SKM-1 (cell line): ENCODE measurements at regions not wholly inside any gene's neighbourhood (a gene's known extent, or its start where the extent isn't known, plus 50 kb on each side); places are given as distances from the start of the nearest gene placed in this dataset.
"Not testable (repeated sequence)": the region's sequence is repeated elsewhere in the genome, so short reads cannot be mapped to it uniquely, and the experiment has no call there.

Experiments
- DNase-seq: peaks from one replicate; lab custom pipeline; 2025; ENCODE audit not compliant: unreplicated experiment; lab: John Stamatoyannopoulos, UW

DNA sequence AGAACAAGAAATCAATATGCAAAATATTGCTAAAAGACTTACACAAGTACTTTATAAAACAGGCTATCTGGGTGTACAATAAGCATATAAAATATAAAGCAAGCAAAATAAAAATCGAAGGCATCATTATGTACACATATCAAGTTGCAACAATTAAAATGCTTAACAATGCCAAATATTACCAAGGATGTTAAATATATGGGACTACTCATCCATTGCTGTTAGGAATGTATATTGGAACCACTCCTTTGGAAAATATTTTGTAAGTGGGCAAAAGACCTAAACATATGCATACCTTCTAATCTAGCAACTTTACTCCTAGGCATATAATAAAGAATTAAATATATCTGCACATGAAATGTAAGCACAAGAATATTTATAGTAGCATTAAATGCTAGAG is 632.6 kb upstream of the COX7C start:
- DNase-seq, result no peak

DNA sequence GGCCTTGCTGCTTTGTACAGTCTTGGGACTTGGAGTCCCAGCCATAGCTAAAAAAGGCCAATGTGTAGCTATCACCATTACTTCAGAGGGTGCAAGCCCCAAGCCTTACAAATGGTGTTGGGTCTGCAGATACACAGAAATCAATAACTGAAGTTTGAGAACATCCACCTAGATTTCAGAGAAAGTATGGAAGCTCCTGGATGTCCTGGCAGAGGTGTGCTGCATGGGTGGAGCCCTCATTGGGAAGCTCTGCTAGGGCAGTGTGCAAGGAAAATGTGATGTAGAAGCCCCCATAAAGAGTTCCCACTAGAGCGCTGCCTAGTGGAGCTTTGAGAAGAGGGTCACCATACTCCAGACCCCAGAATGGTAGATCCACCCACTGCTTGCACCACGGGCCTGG is 626.7 kb upstream of the COX7C start:
- DNase-seq, result no peak

DNA sequence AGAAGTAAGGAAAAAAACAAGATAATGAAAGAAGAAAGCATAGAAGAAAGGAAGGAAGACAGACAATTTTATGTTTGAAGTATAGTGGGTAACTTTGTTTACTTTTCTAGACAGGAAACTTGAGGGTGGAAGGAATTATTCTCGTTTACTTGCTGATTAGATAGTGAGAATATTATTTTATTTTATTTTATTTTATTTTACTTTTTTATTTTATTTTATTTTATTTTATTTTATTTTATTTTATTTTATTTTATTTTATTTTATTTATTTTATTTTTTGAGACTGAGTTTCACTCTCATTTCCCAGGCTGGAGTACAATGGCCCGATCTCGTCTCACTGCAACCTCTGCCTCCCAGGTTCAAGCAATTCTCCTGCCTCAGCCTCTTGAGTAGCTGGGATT is 623.1 kb upstream of the COX7C start:
- DNase-seq, result not testable (repeated sequence)

DNA sequence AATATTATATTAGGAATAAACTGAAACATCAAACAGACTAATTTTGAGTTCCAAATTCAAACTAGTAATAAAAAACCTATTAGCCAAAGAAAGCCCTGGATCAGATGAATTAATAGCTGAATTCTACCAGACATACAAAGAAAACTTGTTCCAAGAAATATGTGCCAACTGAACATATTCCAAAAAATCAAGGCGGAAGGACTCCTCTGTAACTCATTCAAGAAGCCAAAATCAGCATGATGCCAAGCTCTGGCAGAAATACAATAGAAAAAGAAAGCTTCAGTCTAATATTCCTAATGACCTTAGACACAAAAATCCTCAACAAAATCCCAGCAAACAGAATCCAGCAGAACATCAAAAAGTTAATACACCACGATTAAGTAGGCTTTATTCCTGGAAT is 619.1 kb upstream of the COX7C start:
- no peak for DNase-seq

DNA sequence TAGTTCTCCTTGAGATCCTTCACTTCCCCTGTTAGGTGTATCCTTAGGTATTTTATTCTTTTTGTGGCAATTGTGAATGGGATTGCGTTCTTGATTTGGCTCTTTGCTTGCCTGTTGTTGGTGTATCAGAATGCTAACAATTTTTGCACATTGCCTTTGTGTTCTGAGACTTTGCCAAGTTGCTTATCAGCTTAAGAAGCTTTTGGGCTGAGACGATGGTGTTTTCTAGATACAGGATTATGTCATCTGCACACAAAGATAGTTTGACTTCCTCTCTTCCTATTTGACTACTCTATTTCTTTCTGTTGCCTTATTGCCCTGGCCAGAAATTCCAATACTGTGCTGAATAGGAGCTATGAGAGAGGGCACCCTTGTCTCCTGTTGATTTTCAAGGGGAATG is 609.4 kb upstream of the COX7C start:
- DNase-seq, result no peak

DNA sequence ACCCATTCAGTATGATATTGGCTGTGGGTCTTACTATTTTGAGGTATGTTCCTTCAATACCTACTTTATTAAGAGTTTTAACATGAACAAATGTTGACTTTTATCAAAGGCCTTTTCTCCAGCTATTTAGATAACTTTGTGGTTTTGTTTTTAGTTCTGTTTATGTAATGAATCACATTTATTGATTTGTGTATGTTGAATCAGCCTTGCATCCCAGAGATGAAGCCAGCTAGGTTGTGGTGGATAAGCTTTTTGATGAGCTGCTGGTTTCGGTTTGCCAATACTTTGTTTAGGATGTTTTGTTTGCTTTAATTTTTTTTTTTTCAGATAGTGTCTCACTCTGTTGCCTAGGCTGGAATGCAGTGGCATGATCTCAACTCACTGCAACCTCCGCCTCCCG is 609.0 kb upstream of the COX7C start:
- DNase-seq, result no peak

DNA sequence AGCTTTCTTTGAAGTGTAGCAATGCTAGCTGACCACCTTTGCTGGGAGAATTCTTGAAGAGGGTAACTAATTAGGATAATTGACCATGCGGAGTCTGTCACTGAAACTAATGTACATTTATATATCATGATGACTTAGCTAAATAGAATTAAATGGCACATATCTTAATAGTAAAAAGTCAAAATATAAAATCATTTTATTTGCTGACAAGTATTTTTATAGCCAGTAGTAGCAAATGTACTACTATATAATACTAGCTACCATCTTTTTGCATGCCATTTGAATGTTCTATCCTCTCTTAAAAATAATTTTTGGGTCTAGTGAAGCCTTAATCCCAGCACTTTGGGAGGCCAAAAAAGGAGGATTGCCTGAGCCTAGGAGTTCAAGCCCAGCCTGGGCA is 605.8 kb upstream of the COX7C start:
- no peak for DNase-seq

DNA sequence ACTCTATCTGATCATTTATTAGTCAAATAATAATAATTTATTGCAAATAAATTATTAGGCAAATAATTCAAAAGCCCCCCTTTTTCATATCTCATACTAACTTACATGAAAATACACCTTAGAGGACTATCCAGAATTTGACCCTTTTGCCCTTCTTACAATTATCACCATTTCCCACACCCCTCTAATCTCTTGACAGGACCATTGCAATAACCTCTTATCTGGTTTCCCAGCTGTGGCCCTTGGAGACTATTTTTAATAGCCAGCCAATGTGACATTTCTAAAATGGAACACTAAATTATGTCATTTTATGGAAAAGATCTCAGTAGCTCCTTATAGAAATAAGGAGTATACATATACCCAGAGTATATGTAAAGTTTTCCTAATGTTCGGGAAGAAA is 588.4 kb upstream of the COX7C start:
- no peak for DNase-seq

DNA sequence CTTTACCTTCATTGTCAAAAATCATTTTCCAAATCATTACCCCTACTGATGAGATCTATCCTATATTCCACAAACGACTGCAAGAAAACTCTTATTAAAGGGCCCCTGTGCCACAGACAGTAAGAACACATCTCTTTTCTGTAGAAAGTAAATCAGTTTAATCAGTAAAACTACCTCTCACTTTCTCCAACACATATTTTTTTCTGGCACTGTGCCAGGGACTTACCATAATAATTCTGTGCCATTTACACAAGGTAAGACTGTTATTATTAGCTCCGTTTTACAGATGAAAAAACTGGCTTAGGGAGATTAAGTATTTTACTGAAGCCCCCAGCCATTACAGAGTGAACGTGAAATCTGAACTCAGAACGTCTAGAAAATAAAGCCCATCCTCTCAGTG is 587.0 kb upstream of the COX7C start:
- no peak for DNase-seq

DNA sequence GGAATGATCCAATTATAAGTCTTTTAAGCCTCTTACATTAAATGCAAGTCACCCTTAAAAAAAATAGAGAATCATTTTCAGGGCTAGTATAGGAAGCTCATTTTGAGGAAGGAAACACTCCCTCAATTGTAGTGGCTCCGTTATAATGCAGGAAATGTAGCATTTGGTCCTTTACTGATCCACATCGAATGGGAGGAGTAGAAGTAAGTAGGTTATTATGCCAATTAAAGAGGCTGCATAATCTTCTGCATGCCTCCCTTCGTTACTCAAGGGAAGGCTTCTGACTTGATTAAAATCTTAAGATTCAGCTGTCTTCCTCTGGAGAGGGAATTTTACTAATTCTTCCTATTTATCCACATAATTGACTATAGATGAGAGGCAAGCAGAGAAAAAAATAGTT is 579.2 kb upstream of the COX7C start:
- DNase-seq, result no peak

DNA sequence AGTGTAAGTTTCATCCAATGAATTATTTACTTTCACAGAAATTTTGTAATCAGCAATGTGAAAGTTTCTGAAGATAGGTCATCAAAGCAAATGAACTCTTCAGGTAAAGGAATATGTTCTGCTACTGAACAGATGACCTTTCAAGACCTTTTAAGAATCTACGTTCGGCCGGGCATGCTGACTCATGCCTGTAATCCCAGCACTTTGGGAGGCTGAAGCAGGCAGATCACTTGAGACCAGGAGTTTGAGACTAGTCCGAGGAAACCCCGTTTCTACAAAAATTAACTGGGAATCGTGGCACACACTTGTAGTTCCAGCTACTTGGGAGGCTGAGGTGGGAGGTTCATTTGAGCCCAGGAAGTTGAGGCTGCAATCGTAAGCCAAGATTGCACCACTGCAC is 578.4 kb upstream of the COX7C start:
- no peak for DNase-seq

DNA sequence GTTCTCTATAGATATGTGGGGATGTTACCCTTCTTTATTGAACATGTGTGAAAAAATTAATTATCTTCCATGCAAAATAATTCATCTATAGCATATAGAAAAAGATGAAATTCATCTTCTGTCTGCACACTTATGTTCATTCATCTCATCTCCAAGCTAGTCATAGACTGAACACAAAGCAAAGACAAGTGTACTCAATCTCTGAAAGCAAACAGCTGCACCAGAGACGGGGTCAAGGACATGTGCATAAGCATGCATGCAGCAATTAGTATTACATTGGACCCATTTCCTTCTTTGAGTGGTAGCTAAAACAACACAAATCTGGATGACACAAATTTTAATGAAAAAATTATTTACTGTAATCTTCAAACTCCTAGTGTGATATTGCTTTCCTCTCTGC is 547.0 kb upstream of the COX7C start:
- DNase-seq, result no peak

DNA sequence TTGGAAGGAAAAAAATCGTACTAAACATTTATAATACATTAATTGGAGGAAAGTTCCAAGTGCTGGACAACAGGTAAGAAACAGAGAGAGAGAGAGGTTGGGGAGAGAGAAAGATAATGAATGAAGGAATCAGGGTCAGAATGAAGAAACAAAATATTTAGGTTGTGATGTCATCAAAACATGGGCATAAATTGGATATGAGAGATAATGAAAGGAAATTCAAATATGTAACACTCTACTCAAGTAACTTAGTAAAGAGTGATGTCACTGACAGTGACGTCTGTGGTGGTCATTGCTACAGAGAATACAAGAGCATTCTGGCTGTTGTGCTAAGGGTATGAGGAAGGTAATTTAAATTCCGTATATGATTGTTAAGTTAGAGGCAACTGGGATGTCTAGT is 543.4 kb upstream of the COX7C start:
- no peak for DNase-seq

DNA sequence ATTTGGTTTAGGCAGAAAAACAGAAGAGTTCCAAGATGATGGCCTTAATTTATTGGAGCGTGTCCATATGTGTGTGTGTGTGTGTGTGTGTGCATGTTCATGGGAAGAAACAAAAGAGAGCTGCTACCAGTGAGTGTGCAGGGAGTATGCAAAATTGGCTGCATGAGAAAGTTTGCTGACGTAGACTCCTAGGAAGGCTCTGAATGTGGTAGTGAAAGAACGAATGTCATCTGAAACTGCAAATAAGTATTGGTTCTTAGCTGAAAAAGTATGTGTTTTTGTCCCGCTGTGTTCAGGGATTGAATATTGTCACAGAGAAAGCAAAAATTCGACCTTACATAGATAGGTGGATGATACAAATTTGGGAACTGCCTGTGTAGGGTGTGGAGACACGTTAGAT is 542.6 kb upstream of the COX7C start:
- no peak for DNase-seq

DNA sequence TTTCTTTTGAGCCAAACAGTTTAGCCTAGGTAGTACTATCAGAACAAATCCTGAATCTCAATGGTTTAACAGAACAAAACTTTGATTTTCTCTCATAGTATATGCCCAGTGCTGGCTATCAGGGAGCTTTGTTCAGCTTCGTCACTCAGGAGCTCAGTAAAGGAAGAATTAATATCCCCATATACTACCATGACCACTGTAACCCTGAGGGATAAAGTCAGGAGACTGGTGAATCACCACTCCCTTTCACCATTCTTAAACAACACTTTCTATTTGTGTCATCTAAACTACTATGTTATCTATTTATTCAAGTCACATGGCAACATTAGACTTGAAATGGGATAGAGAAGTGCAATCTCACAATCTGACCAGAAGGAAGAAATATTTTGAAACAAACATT is 522.6 kb upstream of the COX7C start:
- DNase-seq, result no peak

DNA sequence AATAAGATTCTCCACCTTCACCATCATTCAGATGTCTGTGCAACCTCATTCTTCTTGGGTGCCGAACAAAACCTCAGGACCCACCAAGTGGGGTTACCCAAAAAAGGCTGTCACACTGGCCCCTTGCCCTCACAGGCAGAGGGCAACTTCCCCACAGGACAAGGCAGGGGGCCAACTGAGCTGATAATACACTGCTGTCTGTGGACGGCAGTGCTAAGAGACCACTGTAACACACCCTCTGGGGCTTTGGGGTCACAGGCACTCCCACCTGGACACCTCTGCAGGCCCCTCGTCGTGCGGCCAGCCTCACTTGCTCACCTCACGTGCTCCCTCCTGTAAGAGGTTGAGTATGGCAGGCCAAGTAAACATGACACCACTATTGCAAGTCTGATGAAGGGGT is 515.8 kb upstream of the COX7C start:
- DNase-seq, result no peak

DNA sequence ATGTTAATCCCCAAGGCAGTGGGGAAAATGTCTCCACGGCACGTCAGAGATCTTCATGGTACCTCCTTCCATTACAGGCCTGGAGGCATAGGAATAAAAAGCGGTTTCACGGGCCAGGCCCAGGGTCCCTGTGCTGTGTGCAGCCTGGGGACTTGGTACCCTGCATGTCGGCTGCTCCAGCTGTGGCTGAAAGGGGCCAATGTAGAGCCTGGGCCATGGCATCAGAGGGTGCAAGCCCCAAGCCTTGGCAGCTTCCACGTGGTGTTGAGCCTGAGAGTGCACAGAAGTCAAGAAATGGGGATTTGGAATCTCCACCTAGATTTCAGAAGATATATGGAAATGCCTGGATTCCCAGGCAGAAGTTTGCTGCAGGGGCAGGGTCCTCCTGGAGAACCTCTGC is 508.9 kb upstream of the COX7C start:
- no peak for DNase-seq

DNA sequence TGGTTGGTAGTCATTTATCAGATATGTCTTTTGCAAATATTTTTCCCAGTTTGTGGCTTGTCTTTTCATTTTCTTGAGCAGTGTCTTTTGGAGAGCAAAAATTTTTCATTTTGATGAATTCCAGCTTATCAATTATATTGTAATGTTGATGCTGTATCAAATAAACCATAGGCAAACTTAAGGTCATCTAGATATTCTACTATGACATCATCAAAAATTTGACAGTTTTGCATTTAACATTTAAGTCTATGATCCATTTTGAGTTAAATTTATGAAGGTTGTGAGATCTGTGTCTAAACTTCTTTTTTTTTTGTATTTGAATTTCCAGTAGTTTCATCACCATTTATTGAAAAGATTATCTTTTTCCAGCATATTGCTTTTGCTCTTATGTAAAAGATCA is 505.5 kb upstream of the COX7C start:
- DNase-seq, result no peak

DNA sequence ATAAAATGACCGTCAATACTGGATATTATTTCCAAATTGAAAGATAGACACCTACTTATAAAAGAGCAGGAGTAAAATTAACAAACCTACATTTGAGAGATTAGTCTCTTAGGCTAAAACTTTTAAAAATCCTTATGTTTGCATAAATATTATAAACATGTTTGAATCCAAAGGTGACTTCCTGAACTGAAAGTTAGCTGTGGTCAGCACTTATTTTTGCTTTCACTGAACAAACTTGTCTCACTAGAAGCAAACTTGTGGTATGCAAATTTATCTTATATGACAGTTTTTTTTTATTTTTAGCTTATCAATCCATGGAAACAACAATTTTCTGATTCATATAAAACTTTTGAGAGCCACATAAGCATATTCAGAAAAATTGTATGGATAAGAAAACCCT is 502.6 kb upstream of the COX7C start:
- no peak for DNase-seq

DNA sequence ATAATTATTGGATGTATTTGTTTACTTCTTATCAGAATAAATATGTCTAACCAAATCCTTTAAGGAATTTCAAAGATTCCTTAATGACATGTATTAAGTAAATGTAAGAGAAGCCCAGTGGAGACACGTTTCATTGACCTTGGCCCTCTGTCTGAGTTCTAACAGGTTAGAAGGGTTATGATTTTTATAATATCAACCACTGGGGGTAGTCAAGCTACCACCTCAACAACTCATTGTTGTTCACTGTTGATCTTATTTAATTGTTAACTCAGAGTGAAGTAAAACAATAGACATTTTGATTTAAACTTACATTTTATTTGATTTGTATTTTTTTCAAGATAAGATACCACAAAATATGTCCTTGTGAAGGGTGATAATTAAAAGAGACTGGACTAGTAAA is 499.2 kb upstream of the COX7C start:
- DNase-seq, result no peak

DNA sequence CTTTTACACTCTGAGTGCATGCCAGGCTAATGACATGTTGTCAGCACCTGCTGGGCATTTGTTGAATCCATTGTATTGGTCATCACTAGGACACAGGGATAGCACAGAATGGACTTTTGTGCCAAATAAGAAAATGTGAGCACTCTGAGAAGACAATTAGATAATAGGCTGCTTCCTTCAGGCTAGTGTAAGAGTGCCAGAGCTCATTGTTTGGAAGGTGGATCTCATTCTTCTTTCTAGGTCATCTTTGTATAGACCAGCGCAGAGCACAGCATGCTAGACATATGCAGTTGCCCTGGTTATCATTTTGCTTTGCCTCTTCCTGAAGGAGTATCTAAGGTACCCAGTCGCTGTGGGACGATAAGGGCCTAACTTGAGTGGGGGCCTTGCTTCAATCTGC is 493.4 kb upstream of the COX7C start:
- DNase-seq, result no peak

DNA sequence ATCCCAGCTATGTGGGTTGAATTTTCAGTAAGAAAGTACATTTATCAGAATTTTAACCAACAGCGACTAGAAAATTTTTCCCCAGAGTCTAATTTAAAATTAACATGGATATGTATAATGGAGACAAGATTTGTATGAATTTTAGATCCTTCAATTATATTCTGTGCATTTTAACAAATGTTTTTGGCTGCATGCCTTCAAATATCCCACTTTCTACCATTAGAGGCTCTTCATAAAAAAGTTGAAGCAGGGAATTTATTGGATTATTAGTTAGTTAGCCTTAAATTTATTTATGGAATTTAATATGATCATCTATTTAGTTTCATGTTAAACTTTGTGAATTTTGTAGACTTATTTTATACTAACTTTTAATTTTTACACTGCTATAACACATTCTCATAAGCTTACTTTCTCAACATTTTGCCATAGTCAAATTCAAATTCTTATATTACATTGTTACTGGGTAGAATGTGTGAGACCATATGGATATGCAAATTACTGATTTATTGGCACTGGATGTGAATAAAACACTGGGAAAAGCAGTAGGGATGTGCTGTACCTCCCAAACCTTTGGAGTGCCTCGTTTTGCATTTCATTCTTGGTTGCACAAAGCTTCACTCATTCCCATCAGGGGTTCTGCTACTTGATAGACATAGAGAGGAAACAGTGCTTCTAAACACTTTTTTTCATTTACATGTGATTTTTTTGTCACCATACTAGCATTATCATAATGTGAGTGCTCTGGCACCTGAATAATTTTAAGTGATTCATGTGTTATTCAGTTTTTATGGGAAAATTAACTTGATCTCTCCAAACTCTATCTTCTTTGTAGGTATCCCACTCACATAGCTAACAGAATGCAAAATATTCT is 491.8 kb upstream of the COX7C start:
- DNase-seq, result no peak

DNA sequence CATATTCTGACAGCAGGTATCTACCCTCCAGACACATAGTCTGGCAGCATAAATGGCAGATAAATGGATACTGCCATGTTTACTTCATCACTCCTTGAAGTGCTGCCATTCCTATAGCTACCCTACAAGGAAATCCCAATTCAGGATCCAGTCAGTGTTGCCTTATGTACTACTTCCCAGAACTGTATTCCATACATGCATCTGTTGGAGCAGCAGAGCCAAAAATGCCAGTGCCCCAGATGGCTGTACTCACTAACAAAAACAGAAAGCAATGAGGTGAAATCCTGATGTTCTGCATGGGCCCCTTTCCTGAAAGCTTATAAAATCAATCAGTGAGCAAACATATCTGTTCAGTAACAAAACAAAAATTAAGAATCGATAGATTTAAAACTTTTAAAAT is 490.0 kb upstream of the COX7C start:
- no peak for DNase-seq
